ENCODE measurements at regions not wholly inside any gene's neighbourhood (a gene's known extent, or its start where the extent isn't known, plus 50 kb on each side); places are given as distances from the start of the nearest gene placed in this dataset.

DNA sequence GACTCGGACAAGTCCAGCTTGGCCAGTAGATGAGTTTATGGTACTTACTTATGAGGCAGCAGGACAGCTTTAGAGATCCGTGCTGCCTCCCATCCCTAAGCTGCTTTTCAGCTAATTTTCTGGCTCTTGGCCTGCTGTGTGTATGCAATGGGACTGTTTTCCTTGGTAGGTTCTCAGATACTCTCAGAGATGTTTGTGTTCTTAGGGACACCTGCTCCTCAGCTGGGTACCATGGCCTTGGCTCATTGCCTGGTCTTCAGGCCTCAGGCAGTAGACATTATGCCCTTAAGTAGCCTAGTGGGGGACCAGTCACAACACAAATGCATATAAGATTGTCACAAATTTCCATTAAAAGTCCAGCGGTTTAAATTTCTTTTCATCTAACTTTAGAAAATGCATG lies 688.0 kb downstream of the PCDH7 start:
- TF ChIP-seq, protein P1, sequence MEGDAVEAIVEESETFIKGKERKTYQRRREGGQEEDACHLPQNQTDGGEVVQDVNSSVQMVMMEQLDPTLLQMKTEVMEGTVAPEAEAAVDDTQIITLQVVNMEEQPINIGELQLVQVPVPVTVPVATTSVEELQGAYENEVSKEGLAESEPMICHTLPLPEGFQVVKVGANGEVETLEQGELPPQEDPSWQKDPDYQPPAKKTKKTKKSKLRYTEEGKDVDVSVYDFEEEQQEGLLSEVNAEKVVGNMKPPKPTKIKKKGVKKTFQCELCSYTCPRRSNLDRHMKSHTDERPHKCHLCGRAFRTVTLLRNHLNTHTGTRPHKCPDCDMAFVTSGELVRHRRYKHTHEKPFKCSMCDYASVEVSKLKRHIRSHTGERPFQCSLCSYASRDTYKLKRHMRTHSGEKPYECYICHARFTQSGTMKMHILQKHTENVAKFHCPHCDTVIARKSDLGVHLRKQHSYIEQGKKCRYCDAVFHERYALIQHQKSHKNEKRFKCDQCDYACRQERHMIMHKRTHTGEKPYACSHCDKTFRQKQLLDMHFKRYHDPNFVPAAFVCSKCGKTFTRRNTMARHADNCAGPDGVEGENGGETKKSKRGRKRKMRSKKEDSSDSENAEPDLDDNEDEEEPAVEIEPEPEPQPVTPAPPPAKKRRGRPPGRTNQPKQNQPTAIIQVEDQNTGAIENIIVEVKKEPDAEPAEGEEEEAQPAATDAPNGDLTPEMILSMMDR (IDR thresholded peaks at IDR 0.05) = no peak
- TF ChIP-seq POLR2AphosphoS5 (IDR thresholded peaks at IDR 0.05) = no peak
